ENCODE measurements at regions not wholly inside any gene's neighbourhood (a gene's known extent, or its start where the extent isn't known, plus 50 kb on each side); places are given as distances from the start of the nearest gene placed in this dataset.
"Not testable (repeated sequence)": the region's sequence is repeated elsewhere in the genome, so short reads cannot be mapped to it uniquely, and the experiment has no call there.

DNA sequence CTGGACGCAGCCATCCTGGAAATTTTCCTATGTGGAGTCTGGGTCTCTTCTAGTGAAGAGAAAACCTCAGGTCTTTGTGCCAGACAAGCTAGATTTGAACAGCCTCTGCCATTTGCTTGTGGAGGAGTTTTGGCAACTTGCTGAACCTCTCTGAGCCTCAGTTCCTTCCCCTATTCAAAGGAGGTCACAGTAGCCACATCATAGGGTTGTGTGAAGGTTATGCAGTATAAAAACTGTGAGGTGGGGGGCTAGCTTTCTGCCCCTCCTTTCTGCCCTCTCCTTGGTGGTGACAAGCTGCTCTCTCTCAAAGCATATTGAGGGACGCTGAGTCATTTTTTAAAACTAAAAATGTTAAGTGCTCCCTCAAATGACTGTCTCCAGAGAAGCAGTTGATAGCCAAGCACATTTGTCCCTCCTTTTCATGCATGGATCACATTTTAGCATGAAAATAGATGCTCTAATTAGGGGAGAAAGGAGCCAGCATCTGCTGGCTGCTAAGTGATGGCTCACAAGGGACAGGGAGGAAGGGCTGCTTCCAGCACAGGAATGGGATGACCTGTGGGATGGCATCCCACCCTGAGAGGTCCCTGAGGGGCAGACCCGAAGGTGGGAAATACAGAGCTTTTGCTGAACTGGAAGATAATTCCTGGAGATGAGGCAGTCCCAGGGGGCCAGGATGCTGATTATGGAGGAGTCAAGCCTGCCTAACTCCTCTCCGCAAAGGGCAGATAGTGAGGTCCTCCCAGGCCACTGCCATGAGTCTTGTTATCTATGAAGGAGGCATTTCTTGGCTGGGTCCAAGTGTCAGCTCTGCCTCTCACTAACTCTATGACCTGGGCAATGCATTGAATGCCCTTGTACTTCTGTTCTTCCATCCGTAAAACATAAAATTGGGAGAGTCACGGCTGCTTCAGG is 218.8 kb downstream of the RAB11FIP4 start:
- no peak for DNase-seq

DNA sequence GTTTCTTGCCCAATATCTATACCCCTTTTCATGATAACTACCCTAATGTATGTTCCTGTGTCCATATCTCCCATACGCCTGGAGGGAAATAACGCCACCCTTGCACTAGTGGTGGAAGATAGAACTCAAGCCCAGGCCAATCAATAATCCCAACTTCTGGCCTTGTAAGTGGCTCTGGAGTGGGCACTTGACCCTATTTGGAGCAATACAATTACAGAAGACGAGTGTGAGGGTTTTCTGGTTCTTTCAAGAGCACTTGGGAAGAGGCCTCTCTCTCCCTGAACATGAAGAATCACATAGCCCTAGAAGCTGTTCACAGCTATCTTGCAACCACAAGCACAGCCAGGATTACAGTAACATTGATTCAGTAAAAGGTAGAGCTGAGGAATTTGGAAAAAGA is 217.9 kb downstream of the RAB11FIP4 start:
- DNase-seq, result no peak

DNA sequence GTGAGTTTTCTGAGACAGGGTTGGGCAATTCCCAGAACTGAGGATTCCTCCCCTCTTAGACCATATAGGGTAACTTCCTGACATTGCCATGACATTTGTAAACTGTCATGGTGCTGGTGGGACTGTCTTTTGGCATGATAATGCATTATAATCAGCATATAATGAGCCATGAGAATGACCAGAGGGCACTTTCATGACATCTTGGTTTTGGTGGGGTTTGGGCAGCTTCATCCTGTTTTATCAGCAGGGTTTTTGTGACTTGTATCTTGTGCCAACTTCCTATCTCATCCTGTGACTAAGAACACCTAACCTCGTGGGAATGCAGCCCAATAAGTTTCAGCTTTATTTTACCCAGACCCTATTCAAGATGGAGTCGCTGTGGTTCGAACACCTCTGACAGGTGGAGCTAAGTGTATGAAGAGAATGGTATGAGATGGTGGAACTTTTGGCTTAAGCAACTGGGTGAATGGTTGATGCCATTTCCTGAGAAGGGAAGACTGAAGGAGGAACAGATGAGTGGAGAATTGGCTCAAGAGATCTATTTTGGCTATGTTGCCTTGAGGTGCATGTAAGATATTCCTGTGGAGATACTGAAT is 217.3 kb downstream of the RAB11FIP4 start:
- no peak for DNase-seq

DNA sequence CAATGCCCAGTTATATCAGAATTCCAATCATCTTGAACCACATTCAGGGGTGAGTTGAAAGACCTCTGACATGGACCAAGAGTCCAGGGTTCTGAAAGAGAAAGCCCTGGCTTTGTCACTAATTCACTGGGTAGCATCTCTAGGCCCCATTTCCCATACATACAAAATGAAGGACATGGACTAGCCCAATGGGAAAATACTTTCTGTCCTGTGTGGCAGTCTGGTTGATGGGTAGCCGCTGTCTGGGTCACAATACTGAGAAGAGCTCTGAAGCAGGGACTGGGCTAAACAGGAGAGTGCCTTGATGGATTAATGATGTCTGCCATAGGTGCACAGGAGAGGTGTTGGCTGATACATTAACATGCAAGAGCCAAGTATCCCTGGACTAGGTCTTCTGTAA is 214.3 kb downstream of the RAB11FIP4 start:
- no peak for DNase-seq

DNA sequence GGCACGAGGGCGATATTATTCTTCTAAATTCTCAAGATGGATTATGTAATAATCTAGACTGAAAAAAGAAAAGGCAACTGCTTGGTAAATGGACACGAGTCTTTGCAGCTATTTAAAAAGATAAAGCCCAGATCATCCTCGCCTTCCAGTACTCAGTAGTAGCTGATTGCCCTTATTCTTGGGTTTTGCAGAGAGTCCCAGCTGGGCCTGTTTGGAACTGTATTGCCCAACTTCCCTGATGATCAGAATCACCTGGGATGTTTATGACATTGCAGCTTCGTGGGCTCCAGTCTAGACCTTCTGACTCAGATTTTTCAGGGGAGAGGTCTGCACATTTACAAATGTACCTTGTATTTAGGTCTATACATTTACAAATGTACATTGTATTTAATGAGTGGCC is 213.5 kb downstream of the RAB11FIP4 start:
- DNase-seq, result no peak

DNA sequence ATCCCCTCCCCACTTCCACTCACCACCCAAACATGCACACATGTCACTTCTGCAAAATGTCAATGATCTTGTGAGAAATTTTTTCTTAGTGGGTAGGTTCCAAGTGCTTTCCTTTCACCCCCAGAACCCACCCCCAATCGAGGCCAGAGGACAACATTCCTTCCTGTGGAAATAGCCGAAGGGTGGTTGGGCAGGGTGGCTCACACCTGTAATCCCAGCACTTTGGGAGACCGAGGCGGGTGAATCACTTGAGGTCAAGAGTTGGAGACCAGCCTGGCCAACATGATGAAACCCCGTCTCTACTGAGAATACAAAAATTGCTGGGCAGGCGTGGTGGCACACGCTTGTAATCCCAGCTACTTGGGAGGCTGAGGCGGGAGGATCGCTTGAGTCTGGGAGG is 208.7 kb downstream of the RAB11FIP4 start:
- DNase-seq, result not testable (repeated sequence)

DNA sequence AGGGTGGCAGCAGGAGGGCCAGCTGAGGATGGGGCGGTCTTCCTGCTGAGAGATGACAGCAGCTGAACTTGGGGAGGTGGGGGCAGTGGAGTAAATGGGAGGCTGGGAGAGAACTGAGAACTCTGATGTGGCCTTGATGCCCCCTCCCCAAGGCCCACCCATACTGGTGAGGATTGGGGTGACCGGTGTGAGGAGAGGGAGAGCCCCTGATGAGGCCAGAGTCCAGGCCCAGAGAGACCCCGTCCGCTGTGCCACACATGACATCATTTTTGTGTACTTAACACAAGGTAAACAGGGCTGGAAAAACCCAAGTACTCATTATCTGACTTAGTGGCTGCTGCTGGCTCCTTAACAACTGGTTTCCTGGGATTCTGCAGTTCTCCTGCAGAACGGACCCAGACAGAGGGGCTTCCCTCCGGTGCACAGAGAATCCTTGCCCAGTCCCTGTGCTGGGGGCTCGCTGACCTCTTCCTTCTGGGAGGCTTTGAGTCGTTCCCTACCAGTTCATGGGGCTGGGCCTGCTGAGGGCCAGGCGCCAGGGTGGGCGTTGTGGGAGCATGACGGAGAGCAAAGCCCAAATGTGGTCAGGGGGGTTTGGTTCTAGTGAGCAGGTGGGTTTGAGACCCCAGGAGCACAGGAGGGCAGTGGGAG is 207.6 kb downstream of the RAB11FIP4 start:
- DNase-seq, result no peak

DNA sequence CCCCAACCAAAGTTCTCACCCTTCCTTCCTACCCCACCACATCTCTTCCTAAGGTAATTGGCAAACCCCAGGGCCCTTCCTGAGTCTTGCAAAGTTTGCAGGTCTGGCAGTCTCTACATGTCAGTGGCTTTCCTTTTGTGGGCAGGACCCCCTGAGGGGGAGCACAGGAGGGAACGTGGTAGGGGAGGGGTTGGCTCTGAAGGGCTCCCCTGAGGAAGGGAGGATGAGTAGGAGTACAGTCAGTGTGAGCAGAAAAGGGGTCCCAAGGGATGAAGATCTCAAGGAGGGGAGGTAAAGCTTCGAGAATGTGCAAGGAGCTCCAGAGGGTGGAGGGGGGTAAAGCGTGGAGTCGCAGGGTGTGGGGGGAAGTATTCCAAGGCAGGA is 206.9 kb downstream of the RAB11FIP4 start:
- no peak for DNase-seq

DNA sequence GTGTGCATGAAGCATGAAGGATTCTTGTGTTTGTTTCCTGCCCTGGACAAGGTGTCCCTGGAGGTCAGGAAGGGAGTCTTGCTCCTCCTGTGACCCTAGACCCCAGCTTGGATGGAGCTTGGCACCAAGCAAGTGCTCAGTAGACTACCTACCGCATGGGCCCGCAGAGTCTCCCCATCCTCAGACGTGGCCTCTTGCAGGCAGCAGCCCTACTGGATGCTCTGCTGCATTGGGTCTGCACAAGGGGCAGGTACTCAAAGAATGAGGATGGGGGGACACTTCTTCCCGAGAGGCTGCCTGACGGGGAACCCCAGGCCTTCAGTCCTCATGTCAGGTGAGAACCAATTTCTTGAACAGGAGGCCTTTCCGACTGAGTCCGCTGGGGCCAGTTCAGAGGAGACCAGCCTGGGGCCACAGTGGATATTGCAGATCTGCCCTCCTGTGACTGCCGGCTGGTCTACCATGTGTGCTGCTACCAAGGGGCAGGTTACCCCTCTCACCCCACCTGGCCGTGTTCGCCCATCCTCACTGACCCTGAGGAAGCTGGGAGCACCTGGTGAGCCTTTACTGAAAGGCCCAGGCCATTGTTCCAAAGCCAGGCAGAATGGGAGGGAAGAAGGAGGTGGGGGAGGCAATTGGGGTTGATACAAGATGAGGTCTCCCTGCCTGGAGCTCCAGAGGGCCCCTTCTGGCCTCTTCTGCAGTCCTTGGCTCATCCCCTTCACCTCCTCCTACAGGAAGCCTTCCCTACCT is 206.3 kb downstream of the RAB11FIP4 start:
- no peak for DNase-seq

DNA sequence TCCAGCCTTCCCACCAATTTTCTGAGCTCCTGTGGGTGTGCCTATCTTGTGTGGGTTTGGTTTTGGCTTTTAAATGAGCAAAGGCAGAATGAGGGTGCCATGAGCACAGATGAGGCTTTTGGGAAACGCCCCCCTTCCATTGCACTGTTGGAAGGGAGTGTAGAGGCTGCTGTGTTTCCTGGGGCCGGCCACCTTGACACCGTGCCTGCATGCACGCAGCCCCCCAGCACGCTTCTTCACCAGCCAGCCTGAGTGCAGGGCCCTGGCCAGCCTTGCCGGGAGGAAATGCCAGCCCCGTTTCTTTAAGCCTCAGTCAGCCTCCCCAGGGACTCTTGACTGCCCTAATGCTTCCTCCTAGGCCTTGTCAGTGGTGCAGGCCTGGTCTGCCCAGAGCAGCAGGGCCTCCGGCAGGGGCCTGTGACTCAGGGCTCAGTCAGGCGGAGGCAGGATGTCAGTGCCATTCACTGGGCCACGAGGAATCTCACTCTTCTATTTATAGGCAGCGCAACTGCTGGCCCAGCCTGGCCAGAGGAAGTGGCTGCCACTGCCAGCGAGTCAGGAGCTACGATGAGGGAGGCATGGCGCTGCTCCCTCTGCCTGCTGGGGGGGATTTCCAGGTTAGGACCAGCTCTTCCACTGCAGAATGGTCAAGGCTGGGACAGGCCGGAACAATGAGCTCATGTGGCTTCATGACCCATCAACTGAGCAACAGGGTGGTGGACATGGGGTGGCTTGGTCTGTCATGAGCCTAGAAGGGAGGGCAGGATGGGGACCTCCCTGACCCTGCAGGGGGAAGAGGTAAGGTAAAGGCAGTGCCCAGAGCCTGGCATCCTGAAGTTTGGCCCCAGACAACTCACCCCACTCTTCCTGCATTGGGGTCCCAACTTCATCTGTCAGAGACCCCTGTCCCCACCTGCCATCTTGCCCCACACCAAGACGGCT is 205.2 kb downstream of the RAB11FIP4 start:
- DNase-seq, result no peak

DNA sequence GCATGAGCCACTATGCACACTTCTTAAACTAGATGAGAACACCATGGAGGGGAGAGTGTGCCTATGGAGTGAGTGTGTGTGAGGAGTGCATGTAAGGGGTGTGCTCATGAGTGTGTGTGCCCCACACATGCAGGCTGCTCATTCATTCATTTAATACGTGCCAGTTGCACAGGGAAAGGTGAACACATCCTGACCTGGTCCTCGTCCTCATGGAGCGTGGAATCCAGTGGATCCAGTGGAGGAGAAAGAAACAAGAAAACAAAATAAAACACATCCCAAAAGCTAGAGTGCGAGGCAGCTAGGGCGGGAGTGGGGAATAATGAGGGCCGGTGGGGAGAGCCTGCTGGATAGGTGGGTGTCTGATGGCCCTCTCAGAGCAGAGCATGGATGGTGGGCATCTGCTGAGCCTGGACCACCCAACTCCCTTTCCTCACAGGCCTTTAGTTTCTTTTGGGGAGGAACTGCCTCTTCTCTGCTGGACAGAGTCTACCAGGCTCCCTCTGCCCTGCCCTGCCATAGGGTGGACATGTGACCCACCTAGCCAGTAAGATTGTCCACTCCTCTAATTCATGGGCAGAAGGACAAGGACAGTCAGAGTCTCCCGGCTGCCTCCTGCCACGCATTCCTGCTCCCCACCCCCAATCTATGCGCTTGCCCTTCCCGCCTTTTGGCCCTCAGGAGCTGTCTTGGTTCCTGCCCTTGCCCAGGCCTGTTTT is 204.3 kb downstream of the RAB11FIP4 start:
- DNase-seq, result no peak

DNA sequence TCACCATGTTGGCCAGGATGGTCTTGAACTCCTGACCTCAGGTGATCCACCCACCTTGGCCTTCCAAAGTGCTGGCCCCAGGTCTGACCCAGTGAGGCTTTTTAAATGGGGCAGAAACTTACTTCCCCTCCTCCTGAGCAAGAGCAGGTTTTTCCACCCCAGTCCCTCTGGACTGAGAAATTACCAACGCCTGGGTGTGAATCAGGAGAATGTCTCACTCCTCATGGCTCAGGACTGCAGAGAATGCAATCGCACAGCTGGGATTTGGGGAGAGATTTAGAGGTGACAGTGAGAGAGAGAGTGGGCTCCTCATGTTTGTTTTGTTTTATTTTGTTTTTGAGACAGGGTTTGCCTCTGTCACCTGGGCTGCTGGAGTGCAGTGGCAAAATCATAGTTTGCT is 203.6 kb downstream of the RAB11FIP4 start:
- no peak for DNase-seq

DNA sequence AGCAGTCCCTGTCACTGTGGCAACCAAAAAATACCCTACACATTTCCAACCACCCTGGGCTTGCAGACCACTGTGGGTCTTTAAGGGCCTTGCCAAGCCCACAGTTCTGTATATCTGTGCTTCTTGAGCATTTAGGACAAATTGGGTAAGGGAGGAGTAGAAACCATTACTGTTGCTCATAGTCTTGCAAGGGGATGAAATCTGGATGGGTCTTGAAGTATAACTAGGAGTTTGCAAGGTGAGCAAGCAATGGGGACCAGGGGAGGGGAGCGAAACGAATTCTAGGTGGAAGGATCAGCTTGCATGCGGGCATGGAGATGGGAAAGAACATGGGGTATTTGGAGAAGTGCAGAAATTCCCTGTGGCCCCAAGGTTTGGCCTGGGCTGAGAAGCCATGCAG is 202.9 kb downstream of the RAB11FIP4 start:
- no peak for DNase-seq

DNA sequence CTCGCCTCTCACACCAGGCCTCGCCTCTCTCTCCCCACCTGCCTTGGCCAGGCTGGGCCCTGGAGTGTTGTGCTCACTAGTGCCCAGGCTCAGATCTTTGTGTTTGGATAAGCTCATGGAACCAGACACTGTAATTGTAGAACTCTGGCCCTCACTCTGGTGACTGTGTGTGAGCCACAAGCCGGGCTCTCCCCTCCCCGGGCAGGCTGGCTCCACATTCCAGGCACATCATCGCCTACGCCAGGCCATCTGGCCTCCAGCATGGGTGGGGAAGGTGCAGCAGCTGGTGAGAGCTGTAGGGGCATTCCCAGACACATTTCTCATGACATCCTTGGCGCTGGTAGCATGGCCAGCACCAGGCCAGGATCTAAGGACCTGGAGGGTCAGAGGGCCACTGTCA is 202.3 kb downstream of the RAB11FIP4 start:
- DNase-seq, result no peak

DNA sequence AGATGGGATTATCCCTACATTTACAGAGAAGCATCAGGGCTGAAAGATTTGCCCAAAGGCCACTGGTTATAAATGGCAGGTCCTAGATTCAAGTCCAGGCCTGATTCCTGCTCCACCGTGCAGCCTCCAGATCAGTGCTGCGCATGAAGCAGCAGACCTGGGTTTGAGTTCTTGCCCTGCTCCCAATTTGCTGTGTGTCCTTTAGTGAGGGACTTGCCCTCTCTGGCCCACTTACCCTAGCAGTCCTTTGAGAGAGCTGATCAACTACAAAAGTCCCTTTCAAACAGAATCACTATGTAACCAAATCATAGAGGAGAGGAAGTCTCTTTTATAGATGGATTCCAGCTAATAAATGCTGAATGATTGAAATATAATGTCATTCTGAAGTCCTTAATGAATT is 200.4 kb downstream of the RAB11FIP4 start:
- DNase-seq, result no peak

DNA sequence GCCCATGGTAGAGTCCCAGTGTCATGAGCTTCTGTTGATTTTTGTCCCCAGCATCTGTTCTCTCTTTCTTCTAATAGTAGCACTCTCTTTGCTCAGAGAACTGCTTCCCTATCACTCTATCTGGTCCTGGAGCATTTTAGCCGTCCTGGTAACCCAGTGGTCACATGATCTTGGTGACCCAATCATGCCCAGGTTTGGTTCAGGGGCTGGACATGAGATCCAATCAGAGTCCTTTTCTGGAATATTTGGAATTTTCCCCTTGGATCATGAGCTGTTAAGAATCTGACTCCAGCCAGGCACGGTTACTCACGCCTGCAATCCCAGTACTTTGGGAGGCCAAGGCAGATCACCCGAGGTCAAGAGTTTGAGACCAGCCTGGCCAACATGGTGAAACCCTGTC is 197.0 kb downstream of the RAB11FIP4 start:
- DNase-seq, result no peak

DNA sequence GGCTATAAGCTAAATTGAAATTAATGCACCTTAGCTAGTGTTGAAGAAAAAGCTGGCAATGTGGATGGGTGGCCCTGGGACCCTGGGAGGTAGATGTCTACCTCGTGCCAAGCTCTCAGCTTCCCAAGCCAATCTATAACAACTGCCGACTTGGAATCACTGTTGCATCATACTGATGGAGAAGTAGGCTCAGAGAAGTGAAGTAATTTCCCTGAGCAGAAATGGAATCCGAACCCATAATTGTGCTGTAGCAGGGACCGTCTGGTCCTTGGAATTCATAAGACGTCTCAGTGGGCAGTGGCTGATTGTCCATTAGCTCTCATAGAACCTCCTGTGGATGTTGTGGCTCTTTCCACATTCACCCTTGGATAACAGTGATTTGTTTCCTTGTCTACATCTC is 196.6 kb downstream of the RAB11FIP4 start:
- DNase-seq, result no peak

All from stimulated activated naive CD4-positive, alpha-beta T cell (primary cell).